Caki2 (cell line): ENCODE measurements at regions not wholly inside any gene's neighbourhood (a gene's known extent, or its start where the extent isn't known, plus 50 kb on each side); places are given as distances from the start of the nearest gene placed in this dataset.
"Not testable (repeated sequence)": the region's sequence is repeated elsewhere in the genome, so short reads cannot be mapped to it uniquely, and the experiment has no call there.

Experiments used
- DNase-seq: peaks from one replicate; pipeline ENCODE4 v3.0.0-alpha.2; 2015; ENCODE audit warnings: low read depth
- in situ Hi-C: cut with HindIII; loops from 2 replicates; pipeline ENCODE4 v1.10.0; 2016; ENCODE audit warnings: low sequenced_read_pairs, low pct_unique_long_range_greater_than_20kb, mixed read lengths

- DNase-seq = no peak
- in situ Hi-C loops = no loop called here
Measured at GRCh38 chr9:88291056-88291455, 97.2 kb upstream of the SPIN1 start.

- no peak for DNase-seq
- in situ Hi-C loops = no loop called here
Measured at GRCh38 chr9:88289532-88289931, 98.7 kb upstream of the SPIN1 start.

GRCh38 chr9:88287972-88288371 lies 100.3 kb upstream of the SPIN1 start:
- no peak for DNase-seq
- in situ Hi-C loops = no loop called here

- DNase-seq = no peak
- in situ Hi-C loops = no loop called here
Measured at GRCh38 chr9:88280816-88281382, 107.3 kb upstream of the SPIN1 start.

- in situ Hi-C loops = no loop called here
Measured at GRCh38 chr9:88278036-88278435, 110.2 kb upstream of the SPIN1 start.

GRCh38 chr9:88274078-88274477 lies 114.2 kb upstream of the SPIN1 start:
- in situ Hi-C loops = no loop called here
- no peak for DNase-seq

More at GRCh38 chr9:88278036-88278435, 110.2 kb upstream of the SPIN1 start:
- DNase-seq = no peak

GRCh38 chr9:88272986-88273385 lies 115.3 kb upstream of the SPIN1 start:
- in situ Hi-C loops = no loop called here
- DNase-seq = no peak

- in situ Hi-C loops = no loop called here
- DNase-seq = peak; percentile 12
Measured at GRCh38 chr9:88270413-88270812, 117.8 kb upstream of the SPIN1 start.

GRCh38 chr9:88268886-88269285 lies 119.4 kb upstream of the SPIN1 start:
- DNase-seq = no peak
- in situ Hi-C loops = no loop called here

- DNase-seq = no peak
- in situ Hi-C loops = no loop called here
Measured at GRCh38 chr9:88267283-88267682, 121.0 kb upstream of the SPIN1 start.

- in situ Hi-C loops = no loop called here
- DNase-seq = no peak
Measured at GRCh38 chr9:88266416-88266815, 121.8 kb upstream of the SPIN1 start.

- DNase-seq = no peak
- in situ Hi-C loops = no loop called here
Measured at GRCh38 chr9:88259001-88259400, 120.7 kb upstream of the SPATA31C2 start.

- no peak for DNase-seq
- in situ Hi-C loops = no loop called here
Measured at GRCh38 chr9:88258601-88259000, 120.3 kb upstream of the SPATA31C2 start.

- no peak for DNase-seq
Measured at GRCh38 chr9:88258024-88258423, 119.7 kb upstream of the SPATA31C2 start.

GRCh38 chr9:88256216-88256615 lies 117.9 kb upstream of the SPATA31C2 start:
- in situ Hi-C loops = no loop called here
- DNase-seq = no peak

More at GRCh38 chr9:88258024-88258423, 119.7 kb upstream of the SPATA31C2 start:
- in situ Hi-C loops = no loop called here

- DNase-seq = peak; percentile 10
- in situ Hi-C loops = not testable (repeated sequence)
Measured at GRCh38 chr9:88255806-88256205, 117.5 kb upstream of the SPATA31C2 start.

GRCh38 chr9:88251903-88252302 lies 113.6 kb upstream of the SPATA31C2 start:
- in situ Hi-C loops = no loop called here
- no peak for DNase-seq

GRCh38 chr9:88243736-88244135 lies 105.5 kb upstream of the SPATA31C2 start:
- in situ Hi-C loops = no loop called here
- peak; percentile 19 for DNase-seq

- no peak for DNase-seq
- in situ Hi-C loops = no loop called here
Measured at GRCh38 chr9:88242879-88243278, 104.6 kb upstream of the SPATA31C2 start.

- in situ Hi-C loops = no loop called here
- DNase-seq = no peak
Measured at GRCh38 chr9:88237991-88238571, 99.8 kb upstream of the SPATA31C2 start.
